Choroid plexus epithelial cell (primary cell): ENCODE measurements at regions not wholly inside any gene's neighbourhood (a gene's known extent, or its start where the extent isn't known, plus 50 kb on each side); places are given as distances from the start of the nearest gene placed in this dataset.

Source experiments
- DNase-seq: peaks from one replicate; pipeline ENCODE4 v3.0.0-alpha.2; 2010; ENCODE audit warnings: low read depth
- H3K4me3 ChIP-seq: 2 replicates; pipeline ENCODE4 v1.5.1; 2011; ENCODE audit warnings: low read depth, mild to moderate bottlenecking, control low read depth, low read length, moderate library complexity
- TF ChIP-seq, protein P1 (sequence below): conservative IDR thresholded peaks from 2 replicates; pipeline ENCODE4 v1.5.1; 2011; ENCODE audit warnings: low read depth, mild to moderate bottlenecking, control low read depth, inconsistent platforms, low read length, moderate library complexity

DNA sequence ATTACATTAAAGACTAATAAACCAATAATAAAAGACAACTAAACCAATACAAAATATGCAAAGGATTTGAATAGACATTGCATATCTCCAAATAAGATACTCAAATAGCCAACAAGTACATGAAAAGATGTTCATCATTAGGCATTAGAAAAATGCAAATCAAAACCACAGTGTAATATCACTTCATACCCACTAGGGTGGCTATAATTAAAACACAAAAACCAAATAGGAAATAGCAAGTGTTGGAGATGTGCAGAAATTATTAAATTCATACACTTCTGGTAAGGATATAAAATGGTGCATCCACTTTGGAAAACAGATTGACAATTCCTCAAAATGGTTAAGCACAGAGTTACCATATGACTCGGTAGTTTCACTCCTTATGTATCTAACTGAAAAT, 860.8 kb upstream of the DIAPH2 start:
- no peak overlapping the region for H3K4me3 ChIP-seq
- no peak for DNase-seq
- TF ChIP-seq, protein P1, sequence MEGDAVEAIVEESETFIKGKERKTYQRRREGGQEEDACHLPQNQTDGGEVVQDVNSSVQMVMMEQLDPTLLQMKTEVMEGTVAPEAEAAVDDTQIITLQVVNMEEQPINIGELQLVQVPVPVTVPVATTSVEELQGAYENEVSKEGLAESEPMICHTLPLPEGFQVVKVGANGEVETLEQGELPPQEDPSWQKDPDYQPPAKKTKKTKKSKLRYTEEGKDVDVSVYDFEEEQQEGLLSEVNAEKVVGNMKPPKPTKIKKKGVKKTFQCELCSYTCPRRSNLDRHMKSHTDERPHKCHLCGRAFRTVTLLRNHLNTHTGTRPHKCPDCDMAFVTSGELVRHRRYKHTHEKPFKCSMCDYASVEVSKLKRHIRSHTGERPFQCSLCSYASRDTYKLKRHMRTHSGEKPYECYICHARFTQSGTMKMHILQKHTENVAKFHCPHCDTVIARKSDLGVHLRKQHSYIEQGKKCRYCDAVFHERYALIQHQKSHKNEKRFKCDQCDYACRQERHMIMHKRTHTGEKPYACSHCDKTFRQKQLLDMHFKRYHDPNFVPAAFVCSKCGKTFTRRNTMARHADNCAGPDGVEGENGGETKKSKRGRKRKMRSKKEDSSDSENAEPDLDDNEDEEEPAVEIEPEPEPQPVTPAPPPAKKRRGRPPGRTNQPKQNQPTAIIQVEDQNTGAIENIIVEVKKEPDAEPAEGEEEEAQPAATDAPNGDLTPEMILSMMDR = no peak

DNA sequence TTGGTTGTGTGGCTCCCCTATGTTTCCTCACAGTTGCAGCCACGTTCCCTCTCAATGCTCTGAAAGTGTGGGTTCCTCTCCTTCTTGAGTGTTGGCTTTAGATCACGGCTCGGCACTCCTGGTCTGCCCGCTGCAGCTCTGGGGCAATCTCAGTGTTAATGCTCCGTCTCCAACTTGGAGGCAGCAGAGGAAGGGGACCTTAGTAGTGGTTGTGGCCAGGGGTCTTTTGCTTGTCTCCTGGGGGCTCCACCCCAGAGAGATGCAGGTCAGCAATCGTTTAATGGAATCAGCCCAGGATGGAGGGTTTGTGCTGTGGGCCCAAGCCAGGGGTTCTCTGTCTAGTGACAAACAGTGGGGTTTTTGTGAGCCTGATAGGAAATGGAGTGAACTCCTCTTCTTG, 849.4 kb upstream of the DIAPH2 start:
- DNase-seq = no peak
- TF ChIP-seq, protein P1 = no peak
- H3K4me3 ChIP-seq = no peak overlapping the region

DNA sequence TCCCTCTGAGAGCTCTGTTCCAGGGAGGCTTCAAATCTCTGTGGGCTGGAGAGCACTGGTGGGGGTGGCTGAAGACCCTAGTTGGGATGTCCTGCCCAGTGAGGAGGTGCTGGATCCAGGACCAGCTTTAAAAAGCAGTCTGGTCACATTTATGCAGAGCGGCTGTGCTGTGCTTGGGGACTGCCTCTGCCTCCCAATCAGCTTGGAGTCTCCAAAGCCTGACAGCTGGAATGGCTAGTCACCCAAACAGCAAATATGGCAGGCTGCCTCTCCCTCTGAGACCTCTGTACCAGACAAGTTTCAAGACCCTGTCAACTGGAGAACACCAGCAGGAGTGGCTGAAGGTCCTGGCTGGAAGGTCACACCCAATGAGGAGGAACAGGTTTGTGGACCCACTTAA, 848.1 kb upstream of the DIAPH2 start:
- H3K4me3 ChIP-seq = no peak overlapping the region
- TF ChIP-seq, protein P1 = no peak
- no peak for DNase-seq

DNA sequence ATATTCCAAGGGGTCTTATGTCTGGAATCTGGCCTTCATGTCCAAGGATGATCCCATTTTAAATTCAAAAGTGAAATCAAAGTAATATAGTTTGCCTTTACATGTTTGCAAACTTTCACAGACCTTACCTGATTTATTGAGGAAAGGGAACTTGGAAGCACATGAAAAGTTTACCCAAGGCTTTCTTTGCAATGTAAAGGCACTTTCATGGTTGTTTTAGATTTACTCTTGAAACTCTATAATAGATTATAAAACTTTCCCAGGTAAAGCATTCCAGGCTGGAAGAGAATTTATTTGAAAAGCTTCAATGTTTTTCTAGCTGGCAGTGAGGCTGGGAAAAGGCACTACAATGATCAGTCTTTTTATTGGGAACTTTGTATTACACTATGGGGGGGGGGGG, 842.8 kb upstream of the DIAPH2 start:
- H3K4me3 ChIP-seq = no peak overlapping the region
- DNase-seq = no peak
- TF ChIP-seq, protein P1 = no peak

DNA sequence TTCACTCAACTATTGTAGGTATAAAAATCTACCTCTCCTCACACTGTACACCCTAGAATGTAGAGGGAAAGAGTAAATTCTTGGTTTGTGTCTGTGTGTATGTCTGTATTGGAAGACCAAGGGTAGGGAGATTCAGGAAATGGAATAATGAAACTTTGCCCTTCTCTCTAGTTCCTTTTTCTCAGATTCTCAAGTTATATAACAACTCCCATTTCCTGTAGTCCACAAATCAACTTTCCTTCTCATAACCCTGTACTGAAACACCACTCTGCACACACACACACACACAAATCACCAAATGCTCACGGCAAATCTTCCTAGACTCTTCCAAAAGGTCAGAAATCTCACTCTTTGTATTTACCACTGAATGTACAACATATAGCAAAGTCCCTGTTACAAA, 824.5 kb upstream of the DIAPH2 start:
- no peak overlapping the region for H3K4me3 ChIP-seq
- no peak for DNase-seq
- TF ChIP-seq, protein P1 = no peak

DNA sequence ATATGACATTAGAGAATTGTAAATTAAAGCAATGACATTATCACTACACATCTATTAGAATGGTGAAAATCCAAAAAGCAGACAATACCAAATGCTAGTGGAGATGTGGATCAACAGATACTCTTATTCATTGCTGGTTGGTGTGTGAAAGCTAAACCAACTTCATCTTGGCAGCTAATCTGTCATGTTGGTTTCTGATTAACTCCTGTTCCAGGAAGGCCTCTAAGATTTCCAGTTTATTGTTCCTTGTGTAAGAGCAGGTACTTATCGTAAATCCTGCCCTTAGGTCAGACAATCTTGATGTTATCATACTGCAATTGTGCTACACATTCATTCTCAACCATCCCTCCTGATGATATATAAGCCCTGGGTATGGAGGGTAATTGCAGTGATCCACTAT, 809.0 kb upstream of the DIAPH2 start:
- H3K4me3 ChIP-seq = no peak overlapping the region
- DNase-seq = no peak
- TF ChIP-seq, protein P1 = no peak

DNA sequence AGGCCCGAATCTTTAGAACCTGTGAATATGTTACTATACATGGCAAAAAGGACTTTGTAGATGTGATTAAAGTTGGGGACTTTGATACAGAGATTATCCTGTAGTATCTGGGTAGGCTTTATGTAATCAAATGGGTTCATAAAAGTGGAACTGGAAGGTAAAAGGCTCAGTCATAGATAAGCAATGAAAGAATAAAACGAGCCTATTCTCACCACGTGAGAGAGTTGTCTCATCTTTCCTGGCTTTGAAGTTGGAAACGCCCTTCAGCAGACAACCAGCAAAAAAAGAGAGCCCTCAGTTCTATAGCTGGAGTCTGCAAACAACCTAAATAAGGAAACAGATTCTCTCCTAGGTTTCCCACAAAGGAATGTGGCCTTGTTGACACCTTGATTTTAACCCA, 805.8 kb upstream of the DIAPH2 start:
- no peak overlapping the region for H3K4me3 ChIP-seq
- no peak for DNase-seq
- TF ChIP-seq, protein P1 = no peak
